SK-N-SH (cell line): ENCODE measurements at regions not wholly inside any gene's neighbourhood (a gene's known extent, or its start where the extent isn't known, plus 50 kb on each side); places are given as distances from the start of the nearest gene placed in this dataset.

Experiments
- EP300 ChIP-seq, 2 experiments: IDR thresholded peaks; 2 replicates each; pipeline versions ENCODE4 v1.4.0 to v1.6.1; 2012; ENCODE audit warnings: borderline replicate concordance in 1 of 2, low read depth in 1 of 2, low read length in 1 of 2
- NFIC ChIP-seq: IDR thresholded peaks from 2 replicates; pipeline ENCODE4 v1.4.0; 2012; ENCODE audit warnings: borderline replicate concordance
- POLR2AphosphoS5 ChIP-seq: IDR thresholded peaks from 2 replicates; pipeline ENCODE4 v1.6.1; 2012; ENCODE audit warnings: low read depth, low read length
- RAD21 ChIP-seq: IDR thresholded peaks from 2 replicates; pipeline ENCODE4 v1.6.1; 2012; ENCODE audit warnings: mild to moderate bottlenecking, low read length
- RFX5 ChIP-seq: IDR thresholded peaks from 2 replicates; pipeline ENCODE4 v1.6.1; 2012; ENCODE audit warnings: mild to moderate bottlenecking, improper control_type of control experiment, low read length
- TAF1 ChIP-seq: IDR thresholded peaks from 2 replicates; pipeline ENCODE4 v1.6.1; 2012; ENCODE audit warnings: low read depth, mild to moderate bottlenecking, low read length, moderate library complexity, borderline replicate concordance
- TCF12 ChIP-seq: IDR thresholded peaks from 2 replicates; pipeline ENCODE4 v1.4.0; 2012
- TF ChIP-seq, protein P1 (sequence below): fragments of 200-600 bp; sonication (generic); IDR thresholded peaks from 2 replicates; pipeline ENCODE4 v1.6.1; 2017; ENCODE audit warnings: antibody characterized with exemption, mild to moderate bottlenecking, moderate library complexity

- TF ChIP-seq TAF1: no peak
- TF ChIP-seq, protein P1, sequence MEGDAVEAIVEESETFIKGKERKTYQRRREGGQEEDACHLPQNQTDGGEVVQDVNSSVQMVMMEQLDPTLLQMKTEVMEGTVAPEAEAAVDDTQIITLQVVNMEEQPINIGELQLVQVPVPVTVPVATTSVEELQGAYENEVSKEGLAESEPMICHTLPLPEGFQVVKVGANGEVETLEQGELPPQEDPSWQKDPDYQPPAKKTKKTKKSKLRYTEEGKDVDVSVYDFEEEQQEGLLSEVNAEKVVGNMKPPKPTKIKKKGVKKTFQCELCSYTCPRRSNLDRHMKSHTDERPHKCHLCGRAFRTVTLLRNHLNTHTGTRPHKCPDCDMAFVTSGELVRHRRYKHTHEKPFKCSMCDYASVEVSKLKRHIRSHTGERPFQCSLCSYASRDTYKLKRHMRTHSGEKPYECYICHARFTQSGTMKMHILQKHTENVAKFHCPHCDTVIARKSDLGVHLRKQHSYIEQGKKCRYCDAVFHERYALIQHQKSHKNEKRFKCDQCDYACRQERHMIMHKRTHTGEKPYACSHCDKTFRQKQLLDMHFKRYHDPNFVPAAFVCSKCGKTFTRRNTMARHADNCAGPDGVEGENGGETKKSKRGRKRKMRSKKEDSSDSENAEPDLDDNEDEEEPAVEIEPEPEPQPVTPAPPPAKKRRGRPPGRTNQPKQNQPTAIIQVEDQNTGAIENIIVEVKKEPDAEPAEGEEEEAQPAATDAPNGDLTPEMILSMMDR: no peak
- TF ChIP-seq POLR2AphosphoS5: no peak
- no peak for TF ChIP-seq RFX5
- TF ChIP-seq NFIC: no peak
- TF ChIP-seq EP300 (IDR thresholded peaks at IDR 0.05; ENCODE audit: borderline replicate concordance in 1 of 2, low read depth in 1 of 2, low read length in 1 of 2): no peak
- TF ChIP-seq RAD21: no peak
- no peak for TF ChIP-seq TCF12
Measured at GRCh38 chr10:83984256-83984640, 155.1 kb upstream of the GHITM start.
